ENCODE measurements at regions not wholly inside any gene's neighbourhood (a gene's known extent, or its start where the extent isn't known, plus 50 kb on each side); places are given as distances from the start of the nearest gene placed in this dataset.

- Histone ChIP-seq H3K18ac (ENCODE audit: low read length) (no peak overlapping the region), H3K4me2 (ENCODE audit: insufficient read depth, low read length, poor library complexity, severe bottlenecking) (no peak overlapping the region), H2BK5ac (ENCODE audit: low read length) (no peak overlapping the region), H3K23ac (ENCODE audit: low read depth, low read length, poor library complexity) (no peak overlapping the region), H3K4me3 (ENCODE audit: low read length in 2 of 2) (no peak overlapping the region), H3K4ac (ENCODE audit: low read length) (no peak overlapping the region), H3K36me3 (replicated peaks in 1 of 2; ENCODE audit: control insufficient read depth in 2 of 2, insufficient read depth in 2 of 2, low read length in 2 of 2) (no peaks in the 10 kb centered on the region), H2AK5ac (ENCODE audit: low read depth, low read length) (no peak overlapping the region), H4K8ac (ENCODE audit: low read depth, low read length) (no peak overlapping the region), H2BK15ac (ENCODE audit: low read length) (no peak overlapping the region), H3K79me1 (ENCODE audit: low read depth, low read length) (no peaks in the 10 kb centered on the region), H3K9ac (ENCODE audit: low read depth, low read length, poor library complexity) (no peak overlapping the region), H3K9me3 (replicated peaks in 1 of 2; ENCODE audit: control insufficient read depth in 2 of 2, insufficient read depth in 1 of 2, low read depth in 1 of 2, low read length in 2 of 2) (peaks cover 0 to 6% of the 10 kb centered on the region in 2 donors), H2BK120ac (ENCODE audit: low read depth, low read length) (no peak overlapping the region), H2BK12ac (ENCODE audit: low read length) (no peak overlapping the region), H3K27me3 (ENCODE audit: control insufficient read depth in 3 of 3, insufficient read depth in 3 of 3, low read depth in 1 of 3, low read length in 3 of 3) (no peaks in the 10 kb centered on the region), H2AFZ (ENCODE audit: low read length) (no peak overlapping the region), H3K27ac (replicated peaks; ENCODE audit: low read length) (no peak overlapping the region), H4K91ac (ENCODE audit: low read depth, low read length, poor library complexity) (no peak overlapping the region), H3K4me1 (ENCODE audit: control insufficient read depth in 2 of 2, insufficient read depth in 1 of 2, low read depth in 1 of 2, low read length in 2 of 2) (no peaks in the 10 kb centered on the region), H3K14ac (ENCODE audit: low read length) (no peak overlapping the region)
- DNase-seq (ENCODE audit: low spot score): no peak
- no CpG with 5 or more reads among the region's 2 CpGs for WGBS, 2 donors (ENCODE audit: extremely low coverage in 2 of 2, insufficient read length in 2 of 2, insufficient replicate concordance in 1 of 2)
These were observed 1295.7 kb upstream of the NRXN1 start for GRCh38 chr2:52327641-52328040.

DNA sequence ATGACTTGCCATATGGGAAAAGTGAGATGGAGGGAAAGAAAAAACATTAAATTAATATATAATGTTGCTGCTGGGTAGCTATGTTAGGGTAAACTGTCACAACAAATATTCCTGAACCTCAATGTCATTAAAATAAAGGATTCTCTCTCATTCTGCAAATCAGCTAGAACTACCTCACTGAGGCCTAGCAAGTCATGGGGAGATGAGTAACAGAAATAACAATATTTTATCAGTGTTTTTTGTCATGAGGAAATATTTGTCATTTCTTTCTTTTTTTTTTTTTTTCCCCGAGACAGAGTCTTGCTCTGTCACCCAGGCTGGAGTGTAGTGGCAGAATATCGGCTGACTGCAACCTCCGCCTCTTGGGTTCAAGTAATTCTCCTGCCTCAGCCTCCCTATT, 1282.3 kb upstream of the NRXN1 start:
- no peak overlapping the region for H4K8ac ChIP-seq (ENCODE audit: low read depth, low read length)
- no peak overlapping the region for H3K14ac ChIP-seq (ENCODE audit: low read length)
- H3K4ac ChIP-seq (ENCODE audit: low read length): no peak overlapping the region
- H3K23ac ChIP-seq (ENCODE audit: low read depth, low read length, poor library complexity): no peak overlapping the region
- no peak overlapping the region for H2BK120ac ChIP-seq (ENCODE audit: low read depth, low read length)
- WGBS, 2 donors (ENCODE audit: extremely low coverage in 2 of 2, insufficient read length in 2 of 2, insufficient replicate concordance in 1 of 2): no CpG with 5 or more reads among the region's 3 CpGs
- H3K4me3 ChIP-seq (ENCODE audit: low read length in 2 of 2): no peak overlapping the region
- DNase-seq (ENCODE audit: low spot score): no peak
- no peak overlapping the region for H3K27ac ChIP-seq (replicated peaks; ENCODE audit: low read length)
- H2BK5ac ChIP-seq (ENCODE audit: low read length): no peak overlapping the region
- H3K18ac ChIP-seq (ENCODE audit: low read length): no peak overlapping the region
- H3K4me2 ChIP-seq (ENCODE audit: insufficient read depth, low read length, poor library complexity, severe bottlenecking): no peak overlapping the region
- H2BK12ac ChIP-seq (ENCODE audit: low read length): no peak overlapping the region
- no peaks in the 10 kb centered on the region for H3K27me3 ChIP-seq (ENCODE audit: control insufficient read depth in 3 of 3, insufficient read depth in 3 of 3, low read depth in 1 of 3, low read length in 3 of 3)
- H2BK15ac ChIP-seq (ENCODE audit: low read length): no peak overlapping the region
- peaks cover 0 to 2% of the 10 kb centered on the region in 2 donors for H3K4me1 ChIP-seq (ENCODE audit: control insufficient read depth in 2 of 2, insufficient read depth in 1 of 2, low read depth in 1 of 2, low read length in 2 of 2)
- no peak overlapping the region for H2AFZ ChIP-seq (ENCODE audit: low read length)
- no peak overlapping the region for H2AK5ac ChIP-seq (ENCODE audit: low read depth, low read length)
- no peaks in the 10 kb centered on the region for H3K9me3 ChIP-seq (replicated peaks in 1 of 2; ENCODE audit: control insufficient read depth in 2 of 2, insufficient read depth in 1 of 2, low read depth in 1 of 2, low read length in 2 of 2)
- H3K9ac ChIP-seq (ENCODE audit: low read depth, low read length, poor library complexity): no peak overlapping the region
- H4K91ac ChIP-seq (ENCODE audit: low read depth, low read length, poor library complexity): no peak overlapping the region
- H3K79me1 ChIP-seq (ENCODE audit: low read depth, low read length): no peaks in the 10 kb centered on the region
- no peaks in the 10 kb centered on the region for H3K36me3 ChIP-seq (replicated peaks in 1 of 2; ENCODE audit: control insufficient read depth in 2 of 2, insufficient read depth in 2 of 2, low read length in 2 of 2)

- H2BK15ac ChIP-seq (ENCODE audit: low read length): no peak overlapping the region
- no peak overlapping the region for H4K8ac ChIP-seq (ENCODE audit: low read depth, low read length)
- H3K4ac ChIP-seq (ENCODE audit: low read length): no peak overlapping the region
- H2AFZ ChIP-seq (ENCODE audit: low read length): no peak overlapping the region
- no peaks in the 10 kb centered on the region for H3K79me1 ChIP-seq (ENCODE audit: low read depth, low read length)
- H2AK5ac ChIP-seq (ENCODE audit: low read depth, low read length): no peak overlapping the region
- no peak overlapping the region for H3K27ac ChIP-seq (replicated peaks; ENCODE audit: low read length)
- H3K36me3 ChIP-seq (replicated peaks in 1 of 2; ENCODE audit: control insufficient read depth in 2 of 2, insufficient read depth in 2 of 2, low read length in 2 of 2): no peaks in the 10 kb centered on the region
- H3K9me3 ChIP-seq (replicated peaks in 1 of 2; ENCODE audit: control insufficient read depth in 2 of 2, insufficient read depth in 1 of 2, low read depth in 1 of 2, low read length in 2 of 2): no peaks in the 10 kb centered on the region
- no peak overlapping the region for H3K9ac ChIP-seq (ENCODE audit: low read depth, low read length, poor library complexity)
- H3K14ac ChIP-seq (ENCODE audit: low read length): no peak overlapping the region
- H3K18ac ChIP-seq (ENCODE audit: low read length): no peak overlapping the region
- no peak overlapping the region for H2BK12ac ChIP-seq (ENCODE audit: low read length)
- no peak overlapping the region for H3K23ac ChIP-seq (ENCODE audit: low read depth, low read length, poor library complexity)
- no peaks in the 10 kb centered on the region for H3K27me3 ChIP-seq (ENCODE audit: control insufficient read depth in 3 of 3, insufficient read depth in 3 of 3, low read depth in 1 of 3, low read length in 3 of 3)
- H2BK5ac ChIP-seq (ENCODE audit: low read length): no peak overlapping the region
- no peak overlapping the region for H4K91ac ChIP-seq (ENCODE audit: low read depth, low read length, poor library complexity)
- no peak overlapping the region for H3K4me2 ChIP-seq (ENCODE audit: insufficient read depth, low read length, poor library complexity, severe bottlenecking)
- H2BK120ac ChIP-seq (ENCODE audit: low read depth, low read length): no peak overlapping the region
- H3K4me3 ChIP-seq (ENCODE audit: low read length in 2 of 2): no peak overlapping the region
- H3K4me1 ChIP-seq (ENCODE audit: control insufficient read depth in 2 of 2, insufficient read depth in 1 of 2, low read depth in 1 of 2, low read length in 2 of 2): peaks cover 0 to 2% of the 10 kb centered on the region in 2 donors
- no CpG with 5 or more reads among the region's 2 CpGs for WGBS, 2 donors (ENCODE audit: extremely low coverage in 2 of 2, insufficient read length in 2 of 2, insufficient replicate concordance in 1 of 2)
- no peak for DNase-seq (ENCODE audit: low spot score)
These were observed 1280.6 kb upstream of the NRXN1 start for GRCh38 chr2:52312486-52312885.

- Histone ChIP-seq H3K4me1 (ENCODE audit: control insufficient read depth in 2 of 2, insufficient read depth in 1 of 2, low read depth in 1 of 2, low read length in 2 of 2) (peaks cover 0 to 2% of the 10 kb centered on the region in 2 donors), H3K23ac (ENCODE audit: low read depth, low read length, poor library complexity) (no peak overlapping the region), H3K14ac (ENCODE audit: low read length) (no peak overlapping the region), H2BK120ac (ENCODE audit: low read depth, low read length) (no peak overlapping the region), H3K4me2 (ENCODE audit: insufficient read depth, low read length, poor library complexity, severe bottlenecking) (no peak overlapping the region), H2BK5ac (ENCODE audit: low read length) (no peak overlapping the region), H3K9ac (ENCODE audit: low read depth, low read length, poor library complexity) (no peak overlapping the region), H3K9me3 (replicated peaks in 1 of 2; ENCODE audit: control insufficient read depth in 2 of 2, insufficient read depth in 1 of 2, low read depth in 1 of 2, low read length in 2 of 2) (no peaks in the 10 kb centered on the region), H3K4me3 (ENCODE audit: low read length in 2 of 2) (no peak overlapping the region), H3K27ac (replicated peaks; ENCODE audit: low read length) (no peak overlapping the region), H2AFZ (ENCODE audit: low read length) (no peak overlapping the region), H4K91ac (ENCODE audit: low read depth, low read length, poor library complexity) (no peak overlapping the region), H3K79me1 (ENCODE audit: low read depth, low read length) (no peaks in the 10 kb centered on the region), H3K4ac (ENCODE audit: low read length) (no peak overlapping the region), H2BK12ac (ENCODE audit: low read length) (no peak overlapping the region), H2BK15ac (ENCODE audit: low read length) (no peak overlapping the region), H3K18ac (ENCODE audit: low read length) (no peak overlapping the region), H3K27me3 (ENCODE audit: control insufficient read depth in 3 of 3, insufficient read depth in 3 of 3, low read depth in 1 of 3, low read length in 3 of 3) (no peaks in the 10 kb centered on the region), H4K8ac (ENCODE audit: low read depth, low read length) (no peak overlapping the region), H3K36me3 (replicated peaks in 1 of 2; ENCODE audit: control insufficient read depth in 2 of 2, insufficient read depth in 2 of 2, low read length in 2 of 2) (no peaks in the 10 kb centered on the region), H2AK5ac (ENCODE audit: low read depth, low read length) (no peak overlapping the region)
- WGBS, 2 donors (ENCODE audit: extremely low coverage in 2 of 2, insufficient read length in 2 of 2, insufficient replicate concordance in 1 of 2): no CpG with 5 or more reads among the region's 5 CpGs
- no peak for DNase-seq (ENCODE audit: low spot score)
These were observed 1279.9 kb upstream of the NRXN1 start for GRCh38 chr2:52311862-52312261.

Data from neuronal stem cell (in vitro differentiated cells).